NB4 (cell line): ENCODE measurements at regions not wholly inside any gene's neighbourhood (a gene's known extent, or its start where the extent isn't known, plus 50 kb on each side); places are given as distances from the start of the nearest gene placed in this dataset.

Source experiments
- CTCF ChIP-seq: IDR thresholded peaks from one replicate; pipeline ENCODE4 v1.5.1; 2012; ENCODE audit warnings: low read depth, low read length
- MAX ChIP-seq: IDR thresholded peaks from 2 replicates; pipeline ENCODE4 v1.6.1; 2011; ENCODE audit warnings: low read depth, low read length
- MYC ChIP-seq: IDR thresholded peaks from 2 replicates; pipeline ENCODE4 v1.6.1; 2011; ENCODE audit warnings: low read depth, low read length
- POLR2A ChIP-seq: IDR thresholded peaks from 2 replicates; pipeline ENCODE4 v1.6.1; 2011; ENCODE audit warnings: mild to moderate bottlenecking; ENCODE audit not compliant: insufficient read length; ENCODE audit errors: extremely low read depth

GRCh38 chr16:65353183-65353582 is 231.3 kb upstream of the CDH11 start:
- TF ChIP-seq CTCF = no peak
- TF ChIP-seq MAX = no peak
- no peak for TF ChIP-seq MYC
- TF ChIP-seq POLR2A = no peak
